Vagina (tissue), 2 donors: ENCODE measurements at regions not wholly inside any gene's neighbourhood (a gene's known extent, or its start where the extent isn't known, plus 50 kb on each side); places are given as distances from the start of the nearest gene placed in this dataset.

Source experiments
- DNase-seq, 2 donors: peaks; one replicate each; pipeline ENCODE4 v3.0.0-alpha.2; 2017; ENCODE audit errors: extremely low spot score in 2 of 2
- H3K27ac ChIP-seq: fragments of 200-600 bp; sonication (generic); one replicate; pipeline ENCODE4 v1.5.1; 2019
- H3K27me3 ChIP-seq: fragments of 200-600 bp; sonication (generic); one replicate; pipeline ENCODE4 v1.5.1; 2019
- H3K36me3 ChIP-seq, 2 donors: fragments of 200-600 bp; sonication (generic); one replicate each; pipeline ENCODE4 v1.5.1; 2017 to 2019
- H3K4me1 ChIP-seq: fragments of 200-600 bp; sonication (generic); one replicate; pipeline ENCODE4 v1.5.1; 2019
- H3K4me3 ChIP-seq, 2 donors: fragments of 200-600 bp; sonication (generic); 1 replicate in 1 of 2; 2 replicates in 1 of 2; pipeline ENCODE4 v1.5.1; 2016 to 2019
- H3K9me3 ChIP-seq: fragments of 200-600 bp; sonication (generic); one replicate; pipeline ENCODE4 v1.5.1; 2019
- CTCF ChIP-seq, 3 experiments: fragments of 450-650 bp in 2 of 3; fragments of 200-600 bp in 1 of 3; sonication (generic) in 1 of 3; IDR thresholded peaks; one replicate each; pipeline ENCODE4 v1.5.1; 2017 to 2019; ENCODE audit warnings: antibody characterized with exemption in 3 of 3, mild to moderate bottlenecking in 2 of 3, moderate library complexity in 2 of 3
- POLR2A ChIP-seq, 2 donors: fragments of 450-650 bp; IDR thresholded peaks; one replicate each; pipeline ENCODE4 v1.6.1; 2017; ENCODE audit warnings: antibody characterized with exemption in 2 of 2, mild to moderate bottlenecking in 2 of 2, moderate library complexity in 2 of 2
- POLR2AphosphoS5 ChIP-seq, 2 donors: sonication (generic); formaldehyde crosslinking; IDR thresholded peaks; one replicate each; pipeline ENCODE4 v1.9.0; 2017; ENCODE audit warnings: antibody characterized with exemption in 2 of 2, mild to moderate bottlenecking in 2 of 2, low read depth in 1 of 2; ENCODE audit not compliant: insufficient read depth in 1 of 2
- intact Hi-C: fragments of 100-400 bp; cut with DNase I; formaldehyde crosslinking; loops from one replicate; pipeline ENCODE4 v1.15.1; 2023

DNA sequence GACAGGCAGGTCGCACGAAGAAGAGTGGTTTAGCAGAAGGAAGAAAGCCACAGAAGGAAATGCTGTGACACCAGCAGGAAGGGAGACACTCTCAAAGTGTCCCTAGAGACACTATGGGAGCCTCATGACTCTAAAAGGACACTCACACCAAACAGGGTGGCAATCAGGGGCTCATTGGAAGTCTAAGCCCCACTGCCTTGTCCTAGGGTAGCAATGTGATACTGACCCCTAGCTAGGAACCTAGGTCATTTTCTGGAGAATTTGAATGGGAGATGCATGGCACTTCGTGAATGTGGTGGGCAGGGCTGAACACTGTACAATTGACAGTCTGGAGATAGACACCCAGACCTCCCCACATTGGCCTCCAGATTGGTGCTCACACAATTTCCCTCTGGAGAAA is 385.0 kb downstream of the EIPR1 start:
- no peak for TF ChIP-seq POLR2A (IDR thresholded peaks at IDR 0.05)
- no peak for TF ChIP-seq CTCF (IDR thresholded peaks at IDR 0.05)
- TF ChIP-seq POLR2AphosphoS5 (IDR thresholded peaks at IDR 0.05; ENCODE audit: insufficient read depth in 1 of 2, low read depth in 1 of 2) = no peak
- Histone ChIP-seq H3K4me3 (no peak overlapping the region), H3K36me3 (no peaks in the 10 kb centered on the region), H3K4me1 (no peaks in the 10 kb centered on the region), H3K27ac (no peak overlapping the region), H3K27me3 (no peaks in the 10 kb centered on the region), H3K9me3 (no peaks in the 10 kb centered on the region)
- intact Hi-C loops = no loop called here
- DNase-seq = no peak

- H3K36me3 ChIP-seq = no peaks in the 10 kb centered on the region
- DNase-seq = no peak
- intact Hi-C loops = no loop called here
Observed at GRCh38 chr2:2985020-2985419, 392.6 kb downstream of the EIPR1 start.

GRCh38 chr2:2981000-2981399 is 396.6 kb downstream of the EIPR1 start:
- intact Hi-C loops = no loop called here
- Histone ChIP-seq H3K36me3 (no peaks in the 10 kb centered on the region), H3K27me3 (no peaks in the 10 kb centered on the region), H3K9me3 (no peaks in the 10 kb centered on the region), H3K4me1 (no peaks in the 10 kb centered on the region), H3K27ac (no peak overlapping the region), H3K4me3 (no peak overlapping the region)
- no peak for DNase-seq
- no peak for TF ChIP-seq CTCF (IDR thresholded peaks at IDR 0.05)
- TF ChIP-seq POLR2AphosphoS5 (IDR thresholded peaks at IDR 0.05; ENCODE audit: insufficient read depth in 1 of 2, low read depth in 1 of 2) = no peak
- no peak for TF ChIP-seq POLR2A (IDR thresholded peaks at IDR 0.05)

More at GRCh38 chr2:2985020-2985419, 392.6 kb downstream of the EIPR1 start:
- no peaks in the 10 kb centered on the region for H3K27me3 ChIP-seq
- TF ChIP-seq POLR2AphosphoS5 (IDR thresholded peaks at IDR 0.05; ENCODE audit: insufficient read depth in 1 of 2, low read depth in 1 of 2) (no peak), CTCF (IDR thresholded peaks at IDR 0.05) (no peak), POLR2A (IDR thresholded peaks at IDR 0.05) (no peak)
- H3K4me3 ChIP-seq = no peak overlapping the region
- H3K9me3 ChIP-seq = no peaks in the 10 kb centered on the region
- H3K27ac ChIP-seq = no peak overlapping the region
- no peaks in the 10 kb centered on the region for H3K4me1 ChIP-seq

GRCh38 chr2:2974982-2975381 is 402.6 kb downstream of the EIPR1 start:
- no peaks in the 10 kb centered on the region for H3K27me3 ChIP-seq
- H3K9me3 ChIP-seq = no peaks in the 10 kb centered on the region
- no peak for DNase-seq
- H3K4me1 ChIP-seq = no peaks in the 10 kb centered on the region
- H3K27ac ChIP-seq = no peak overlapping the region
- no peak overlapping the region for H3K4me3 ChIP-seq
- no peaks in the 10 kb centered on the region for H3K36me3 ChIP-seq
- intact Hi-C loops = no loop called here
- TF ChIP-seq POLR2A (IDR thresholded peaks at IDR 0.05) (no peak), POLR2AphosphoS5 (IDR thresholded peaks at IDR 0.05; ENCODE audit: insufficient read depth in 1 of 2, low read depth in 1 of 2) (no peak), CTCF (IDR thresholded peaks at IDR 0.05) (no peak)

- no peaks in the 10 kb centered on the region for H3K27me3 ChIP-seq
- no peaks in the 10 kb centered on the region for H3K36me3 ChIP-seq
- H3K4me1 ChIP-seq = no peaks in the 10 kb centered on the region
- no peak for DNase-seq
- no peak for TF ChIP-seq CTCF (IDR thresholded peaks at IDR 0.05)
- no peak for TF ChIP-seq POLR2A (IDR thresholded peaks at IDR 0.05)
- no peak for TF ChIP-seq POLR2AphosphoS5 (IDR thresholded peaks at IDR 0.05; ENCODE audit: insufficient read depth in 1 of 2, low read depth in 1 of 2)
- intact Hi-C loops = no loop called here
- H3K4me3 ChIP-seq = no peak overlapping the region
- peaks cover 3% of the 10 kb centered on the region for H3K9me3 ChIP-seq
- H3K27ac ChIP-seq = no peak overlapping the region
Observed at GRCh38 chr2:2960441-2961133, 417.0 kb downstream of the EIPR1 start.
